HepG2 (cell line): ENCODE measurements at regions not wholly inside any gene's neighbourhood (a gene's known extent, or its start where the extent isn't known, plus 50 kb on each side); places are given as distances from the start of the nearest gene placed in this dataset.

Experiments
- ATAC-seq: fragments of 200-7000 bp; cut with Tn5 transposase; 3 replicates; pipeline ENCODE4 v1.9.1; 2020; ENCODE audit warnings: mild to moderate bottlenecking, moderate library complexity
- BruUV-seq: library from RNA; stranded (reverse); fragments of 400-500 nt; replicated peaks from 2 replicates; lab custom pipeline; 2021; lab: Mats Ljungman, UMichigan
- CTCF ChIA-PET: fragments of 300-600 bp; formaldehyde crosslinking; extraction: SDS; loops from one replicate; lab custom pipeline; 2021; ENCODE audit warnings: low total read pairs, inconsistent platforms, low intra/inter-chr PET ratio; lab: Yijun Ruan, JAX
- POLR2A ChIA-PET: fragments of 350-600 bp; sonication (Branson Sonifier 250); formaldehyde crosslinking; loops from one replicate; lab custom pipeline; 2020; ENCODE audit warnings: antibody characterized with exemption, inconsistent platforms; lab: Yijun Ruan, JAX
- DNase-seq: peaks from one replicate; pipeline ENCODE4 v3.0.0-alpha.2; 2015; ENCODE audit warnings: low spot score
- FAIRE-seq: peaks from 3 replicates; lab custom pipeline; 2011; peaks lifted over from hg19 to GRCh38; lab: Jason Lieb, UNC
- H2AFZ ChIP-seq: one replicate; pipeline ENCODE4 v1.6.1; 2011; ENCODE audit warnings: low read length, inconsistent platforms
- H3K27ac ChIP-seq: fragments of 300-600 bp; 3 replicates; pipeline ENCODE4 v1.8.0; 2011; ENCODE audit warnings: mixed run types, mild to moderate bottlenecking, mixed read lengths, low read length, inconsistent platforms; ENCODE audit not compliant: insufficient read depth; ENCODE audit errors: extremely low read length
- H3K27me3 ChIP-seq, 2 experiments: fragments of 200-600 bp in 1 of 2; 2 replicates in 1 of 2; 3 replicates in 1 of 2; pipeline versions ENCODE4 v1.6.0 to v1.8.0; 2011; ENCODE audit warnings: low read length in 2 of 2, mild to moderate bottlenecking in 2 of 2, moderate library complexity in 2 of 2, inconsistent platforms in 1 of 2; ENCODE audit not compliant: insufficient read depth in 2 of 2, control insufficient read depth in 1 of 2
- H3K36me3 ChIP-seq, 2 experiments: fragments of 200-600 bp in 1 of 2; replicated peaks in 1 of 2; 2 replicates in 1 of 2; 3 replicates in 1 of 2; pipeline versions ENCODE4 v1.5.1 to v1.8.0; 2011; ENCODE audit warnings: low read length in 2 of 2, inconsistent platforms in 1 of 2; ENCODE audit not compliant: insufficient read depth in 2 of 2, control insufficient read depth in 1 of 2
- H3K4me1 ChIP-seq: 2 replicates; pipeline ENCODE4 v1.5.1; 2012; ENCODE audit warnings: low read length, inconsistent platforms; ENCODE audit not compliant: insufficient read depth
- H3K4me2 ChIP-seq: 2 replicates; pipeline ENCODE4 v1.6.0; 2011; ENCODE audit warnings: low read depth, low read length, inconsistent platforms
- H3K4me3 ChIP-seq, 3 experiments: fragments of 200-600 bp in 1 of 3; sonication (generic), shearing (Covaris generic) in 1 of 3; replicated peaks in 1 of 3; 2 replicates each; pipeline ENCODE4 v1.5.1; 2011 to 2016; ENCODE audit warnings: low read length in 3 of 3, inconsistent platforms in 2 of 3, low read depth in 2 of 3, mild to moderate bottlenecking in 2 of 3, control low read depth in 1 of 3, mixed read lengths in 1 of 3; ENCODE audit not compliant: insufficient read depth in 1 of 3
- H3K79me2 ChIP-seq: one replicate; pipeline ENCODE4 v1.6.1; 2011; ENCODE audit warnings: low read length, inconsistent platforms; ENCODE audit not compliant: insufficient read depth
- H3K9ac ChIP-seq: 2 replicates; pipeline ENCODE4 v1.6.0; 2011; ENCODE audit warnings: mild to moderate bottlenecking, low read depth, low read length, inconsistent platforms; ENCODE audit not compliant: insufficient read depth
- H3K9me3 ChIP-seq: 2 replicates; pipeline ENCODE4 v1.5.1; 2012; ENCODE audit warnings: mild to moderate bottlenecking, low read length
- H4K20me1 ChIP-seq: 2 replicates; pipeline ENCODE4 v1.6.0; 2011; ENCODE audit warnings: inconsistent platforms, mild to moderate bottlenecking, low read length, moderate library complexity; ENCODE audit not compliant: insufficient read depth
- ARID4A ChIP-seq: sonication (generic); formaldehyde crosslinking; IDR thresholded peaks from 2 replicates; pipeline ENCODE4 v1.5.0; 2020; ENCODE audit warnings: mild to moderate bottlenecking, missing genetic modification reagents, borderline replicate concordance
- CERS6 ChIP-seq: sonication (generic); formaldehyde crosslinking; IDR thresholded peaks from 2 replicates; pipeline ENCODE4 v1.5.0; 2020; ENCODE audit warnings: missing genetic modification reagents
- CHD2 ChIP-seq: IDR thresholded peaks from 2 replicates; pipeline ENCODE4 v1.6.1; 2011; ENCODE audit warnings: low read depth, low read length, improper control_type of control experiment
- GATAD1 ChIP-seq: IDR thresholded peaks from 2 replicates; pipeline ENCODE4 v1.6.1; 2016; ENCODE audit warnings: missing genetic modification reagents, missing compliant biosample characterization
- HES4 ChIP-seq: sonication (generic); formaldehyde crosslinking; IDR thresholded peaks from 2 replicates; pipeline ENCODE4 v1.9.0; 2021; ENCODE audit warnings: mild to moderate bottlenecking, missing genetic modification reagents, borderline replicate concordance
- HOXA9 ChIP-seq: sonication (generic); formaldehyde crosslinking; IDR thresholded peaks from 2 replicates; pipeline ENCODE4 v1.8.1; 2022; ENCODE audit warnings: missing genetic modification reagents, mild to moderate bottlenecking, moderate library complexity, borderline replicate concordance
- PRPF4 ChIP-seq: fragments of 200-400 bp; formaldehyde crosslinking; IDR thresholded peaks from 2 replicates; pipeline ENCODE4 v1.6.1; 2016; ENCODE audit warnings: low read length, low read depth; ENCODE audit not compliant: poor library complexity, severe bottlenecking
- SNAPC2 ChIP-seq: sonication (generic); formaldehyde crosslinking; IDR thresholded peaks from 2 replicates; pipeline ENCODE4 v1.8.1; 2022; ENCODE audit warnings: mild to moderate bottlenecking, missing genetic modification reagents
- SPEN ChIP-seq: sonication (generic); formaldehyde crosslinking; IDR thresholded peaks from 2 replicates; pipeline ENCODE4 v1.5.1; 2020; ENCODE audit warnings: low read depth, mild to moderate bottlenecking, missing genetic modification reagents
- TEAD3 ChIP-seq: optimal IDR thresholded peaks from 2 replicates; pipeline ENCODE3; 2016; ENCODE audit warnings: borderline replicate concordance
- ZNF20 ChIP-seq: sonication (generic); formaldehyde crosslinking; IDR thresholded peaks from 2 replicates; pipeline ENCODE4 v1.4.0; 2020; ENCODE audit warnings: mild to moderate bottlenecking, moderate library complexity, missing genetic modification reagents
- ZNF577 ChIP-seq: sonication (generic); formaldehyde crosslinking; IDR thresholded peaks from 2 replicates; pipeline ENCODE4 v1.4.0; 2020; ENCODE audit warnings: mild to moderate bottlenecking, low read depth, missing genetic modification reagents, borderline replicate concordance
- ZNF781 ChIP-seq: sonication (generic); formaldehyde crosslinking; IDR thresholded peaks from 2 replicates; pipeline ENCODE4 v1.5.1; 2020; ENCODE audit warnings: borderline replicate concordance, mild to moderate bottlenecking, missing genetic modification reagents; ENCODE audit errors: not compliant biosample characterization
- ZSCAN30 ChIP-seq: sonication (generic); formaldehyde crosslinking; IDR thresholded peaks from 2 replicates; pipeline ENCODE4 v1.5.0; 2020; ENCODE audit warnings: mild to moderate bottlenecking, missing genetic modification reagents
- ZSCAN31 ChIP-seq: sonication (generic); formaldehyde crosslinking; IDR thresholded peaks from 2 replicates; pipeline ENCODE4 v1.5.0; 2020; ENCODE audit warnings: low read depth, mild to moderate bottlenecking, missing genetic modification reagents
- WGBS: methylation state at CpG from one replicate; pipeline ENCODE4 v1.1.6; 2017; ENCODE audit warnings: low lambda C conversion rate; 5-methylcytosine and 5-hydroxymethylcytosine counted together
- in situ Hi-C: cut with HindIII; loops from 2 replicates; pipeline ENCODE4 v1.10.0; 2017; ENCODE audit warnings: low pct_unique_long_range_greater_than_20kb; ENCODE audit not compliant: extremely low pct_ligation_motif_present
- intact Hi-C: fragments of 100-400 bp; cut with micrococcal nuclease; formaldehyde crosslinking; loops from one replicate; pipeline ENCODE4 v1.10.0; 2022; ENCODE audit not compliant: unreplicated experiment

GRCh38 chr3:184459355-184459754 is 79.5 kb downstream of the CHRD start:
- Histone ChIP-seq H3K27ac (no peak overlapping the region), H4K20me1 (no peaks in the 10 kb centered on the region), H3K9me3 (no peaks in the 10 kb centered on the region), H3K4me2 (no peak overlapping the region), H3K4me1 (no peaks in the 10 kb centered on the region), H3K9ac (no peak overlapping the region), H3K36me3 (no peaks in the 10 kb centered on the region), H3K4me3 (no peak overlapping the region), H3K27me3 (peaks cover 2 to 10% of the 10 kb centered on the region in 2 experiments; a peak in 2 of 5 replicates), H3K79me2 (no peaks in the 10 kb centered on the region), H2AFZ (no peak overlapping the region)
- DNase-seq (no peak), FAIRE-seq (no peak), ATAC-seq (no peak)
- ChIA-PET POLR2A (no interaction called here), CTCF (no interaction called here)
- TF ChIP-seq PRPF4 = no peak
- no peak for TF ChIP-seq CHD2
- no peak for TF ChIP-seq HOXA9 (CRISPR knock-in tag)
- TF ChIP-seq HES4 (CRISPR knock-in tag) = no peak
- no peak for TF ChIP-seq ZNF577 (CRISPR knock-in tag)
- no TSS peak for BruUV-seq
- in situ Hi-C loops = no loop called here
- intact Hi-C loops = no loop called here
- WGBS = 44% methylated on average over 4 of the region's 4 CpGs

- ChIA-PET POLR2A (no interaction called here), CTCF (no interaction called here)
- Histone ChIP-seq H3K27ac (no peak overlapping the region), H3K9ac (no peak overlapping the region), H4K20me1 (no peaks in the 10 kb centered on the region), H3K4me1 (no peaks in the 10 kb centered on the region), H3K79me2 (no peaks in the 10 kb centered on the region), H3K4me2 (no peak overlapping the region), H3K27me3 (peaks cover 2 to 13% of the 10 kb centered on the region in 2 experiments; a peak in 1 of 5 replicates), H3K36me3 (no peaks in the 10 kb centered on the region), H3K4me3 (no peak overlapping the region), H2AFZ (no peak overlapping the region), H3K9me3 (no peaks in the 10 kb centered on the region)
- FAIRE-seq (no peak), ATAC-seq (no peak), DNase-seq (no peak)
- intact Hi-C loops (no loop called here), in situ Hi-C loops (loop anchor here (10.0 kb wide), 1 partner anchor 85 kb away; the partner anchor contains the start of gene THPO)
- 33% methylated on average over 8 of the region's 8 CpGs for WGBS
- BruUV-seq = no TSS peak
- TF ChIP-seq SPEN (CRISPR knock-in tag) (no peak), TEAD3 (CRISPR knock-in tag) (no peak), ZNF20 (CRISPR knock-in tag) (no peak), CERS6 (CRISPR knock-in tag) (no peak), ZNF781 (no peak), SNAPC2 (no peak), GATAD1 (CRISPR knock-in tag) (no peak), PRPF4 (no peak), ARID4A (CRISPR knock-in tag) (no peak), ZSCAN30 (CRISPR knock-in tag) (no peak), ZSCAN31 (CRISPR knock-in tag) (no peak)
These were observed 80.4 kb downstream of the CHRD start for GRCh38 chr3:184460276-184460675.
